GM12873 (cell line): ENCODE measurements at regions not wholly inside any gene's neighbourhood (a gene's known extent, or its start where the extent isn't known, plus 50 kb on each side); places are given as distances from the start of the nearest gene placed in this dataset.

Experiments used
- TF ChIP-seq, protein P1 (sequence below): IDR thresholded peaks from 2 replicates; pipeline ENCODE4 v1.5.1; 2012; ENCODE audit warnings: low read depth, mild to moderate bottlenecking, moderate library complexity, low read length, control low read depth; ENCODE audit not compliant: insufficient read depth; ENCODE audit errors: missing control alignments

DNA sequence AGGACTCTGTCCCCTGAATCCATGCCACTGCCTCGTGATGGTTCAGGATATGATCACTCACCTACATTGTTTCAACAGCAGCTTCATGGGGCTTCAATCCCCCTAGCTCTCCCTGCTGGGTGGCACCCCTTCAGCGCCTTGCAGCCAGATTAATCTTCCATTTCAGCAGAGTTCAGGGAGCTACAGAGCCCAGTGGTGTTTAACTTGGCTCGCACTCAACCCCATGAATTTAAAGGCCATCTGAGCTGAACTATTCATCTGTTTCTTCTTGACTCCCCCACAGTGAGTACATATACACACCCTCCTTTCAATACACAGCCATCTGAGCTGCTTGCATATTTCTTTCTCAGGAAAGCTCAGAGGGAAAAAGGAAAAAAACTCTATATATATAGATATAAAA lies 202.8 kb upstream of the C16orf82 start:
- TF ChIP-seq, protein P1, sequence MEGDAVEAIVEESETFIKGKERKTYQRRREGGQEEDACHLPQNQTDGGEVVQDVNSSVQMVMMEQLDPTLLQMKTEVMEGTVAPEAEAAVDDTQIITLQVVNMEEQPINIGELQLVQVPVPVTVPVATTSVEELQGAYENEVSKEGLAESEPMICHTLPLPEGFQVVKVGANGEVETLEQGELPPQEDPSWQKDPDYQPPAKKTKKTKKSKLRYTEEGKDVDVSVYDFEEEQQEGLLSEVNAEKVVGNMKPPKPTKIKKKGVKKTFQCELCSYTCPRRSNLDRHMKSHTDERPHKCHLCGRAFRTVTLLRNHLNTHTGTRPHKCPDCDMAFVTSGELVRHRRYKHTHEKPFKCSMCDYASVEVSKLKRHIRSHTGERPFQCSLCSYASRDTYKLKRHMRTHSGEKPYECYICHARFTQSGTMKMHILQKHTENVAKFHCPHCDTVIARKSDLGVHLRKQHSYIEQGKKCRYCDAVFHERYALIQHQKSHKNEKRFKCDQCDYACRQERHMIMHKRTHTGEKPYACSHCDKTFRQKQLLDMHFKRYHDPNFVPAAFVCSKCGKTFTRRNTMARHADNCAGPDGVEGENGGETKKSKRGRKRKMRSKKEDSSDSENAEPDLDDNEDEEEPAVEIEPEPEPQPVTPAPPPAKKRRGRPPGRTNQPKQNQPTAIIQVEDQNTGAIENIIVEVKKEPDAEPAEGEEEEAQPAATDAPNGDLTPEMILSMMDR = no peak

- TF ChIP-seq, protein P1 = no peak
Observed at GRCh38 chr16:26877421-26877820, 189.3 kb upstream of the C16orf82 start.

DNA sequence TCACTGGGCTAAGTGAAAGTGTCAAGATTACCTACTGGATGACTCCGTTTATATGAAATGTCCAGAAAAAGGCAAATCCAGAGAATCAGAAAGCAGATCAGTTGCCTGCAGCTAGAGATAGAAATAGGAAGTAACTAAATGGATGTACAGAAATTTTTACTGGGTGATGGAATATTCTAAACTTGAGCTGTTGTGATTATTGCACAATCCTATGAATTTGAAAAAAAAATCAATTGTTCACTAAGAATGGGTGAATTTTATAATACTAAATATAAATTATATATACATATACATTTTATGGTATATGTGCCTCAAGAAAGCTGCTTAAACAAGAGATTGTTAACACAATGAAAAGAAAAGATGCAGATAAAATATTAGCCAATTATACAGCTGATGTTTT lies 181.1 kb upstream of the C16orf82 start:
- TF ChIP-seq, protein P1 = no peak

- TF ChIP-seq, protein P1 = no peak
Observed at GRCh38 chr16:26889740-26890139, 177.0 kb upstream of the C16orf82 start.

GRCh38 chr16:26898200-26898599 lies 168.5 kb upstream of the C16orf82 start:
- TF ChIP-seq, protein P1 = no peak

DNA sequence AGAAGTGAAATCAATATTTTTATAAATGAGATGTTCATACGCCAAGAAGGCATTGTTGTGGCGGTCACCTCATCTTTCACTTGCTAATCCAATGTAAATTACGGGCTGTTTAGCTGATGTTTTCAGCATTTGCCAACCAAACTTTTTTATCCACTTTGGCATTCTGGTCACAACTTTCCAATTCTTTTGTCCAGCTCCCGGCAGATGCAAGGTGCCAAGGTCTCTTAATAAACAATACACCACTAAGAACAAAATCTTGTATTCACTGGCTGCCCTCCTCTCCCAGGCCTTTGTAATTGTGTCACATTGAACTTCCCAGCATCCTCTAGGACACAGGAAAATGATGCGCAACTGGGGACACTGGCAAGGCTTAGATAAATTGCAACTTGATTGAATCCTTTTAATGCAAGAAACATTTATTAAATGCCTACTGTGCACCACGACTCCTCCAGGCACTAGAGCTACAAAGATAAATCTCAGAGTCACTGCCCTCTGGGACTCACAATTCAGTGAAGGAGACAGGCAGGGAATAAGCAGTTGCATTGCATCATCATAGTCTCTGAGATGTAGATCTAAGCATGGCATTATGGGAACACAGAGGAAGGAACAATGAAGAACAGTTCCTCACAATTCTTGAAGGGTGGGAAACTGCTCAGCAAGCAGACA lies 165.4 kb upstream of the C16orf82 start:
- TF ChIP-seq, protein P1 = no peak

DNA sequence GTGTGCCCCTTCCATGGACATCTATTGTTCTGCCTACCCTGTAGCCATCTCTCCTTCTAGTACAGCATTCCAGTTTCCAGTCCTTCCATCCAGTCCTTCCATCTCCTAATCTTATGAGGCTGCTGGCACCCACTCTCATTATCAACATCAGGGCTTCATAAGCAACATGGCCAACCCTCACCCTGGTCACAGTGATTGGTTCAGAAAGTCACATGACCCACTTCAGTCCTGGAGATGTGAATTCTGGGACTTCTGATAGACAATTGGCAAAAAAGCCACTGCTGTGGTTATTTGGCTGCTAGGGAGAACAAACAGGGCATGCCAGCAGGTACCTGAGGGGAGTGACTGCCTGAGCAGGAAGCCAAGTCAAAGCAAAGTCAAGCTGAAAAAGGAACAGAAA lies 164.7 kb upstream of the C16orf82 start:
- TF ChIP-seq, protein P1 = no peak
